ENCODE measurements at regions not wholly inside any gene's neighbourhood (a gene's known extent, or its start where the extent isn't known, plus 50 kb on each side); places are given as distances from the start of the nearest gene placed in this dataset.

GRCh38 chr1:82752046-82752445, 951.3 kb downstream of the ADGRL2 start:
- TF ChIP-seq REST (IDR thresholded peaks at IDR 0.05; ENCODE audit: insufficient read depth in 1 of 2, low read depth in 2 of 2, low read length in 2 of 2) (no peak), POLR2AphosphoS5 (IDR thresholded peaks at IDR 0.05; ENCODE audit: low read depth, low read length) (no peak), SIN3A (IDR thresholded peaks at IDR 0.05; ENCODE audit: borderline replicate concordance, insufficient read depth, low read length) (no peak), TAF1 (IDR thresholded peaks at IDR 0.05; ENCODE audit: borderline replicate concordance, insufficient read depth, low read length) (no peak), FOXP2 (optimal IDR thresholded peaks at IDR 0.05; ENCODE audit: borderline replicate concordance, extremely low read depth, extremely low read length, insufficient read depth) (no peak)
